ENCODE measurements at regions not wholly inside any gene's neighbourhood (a gene's known extent, or its start where the extent isn't known, plus 50 kb on each side); places are given as distances from the start of the nearest gene placed in this dataset.
"Not testable (repeated sequence)": the region's sequence is repeated elsewhere in the genome, so short reads cannot be mapped to it uniquely, and the experiment has no call there.

DNA sequence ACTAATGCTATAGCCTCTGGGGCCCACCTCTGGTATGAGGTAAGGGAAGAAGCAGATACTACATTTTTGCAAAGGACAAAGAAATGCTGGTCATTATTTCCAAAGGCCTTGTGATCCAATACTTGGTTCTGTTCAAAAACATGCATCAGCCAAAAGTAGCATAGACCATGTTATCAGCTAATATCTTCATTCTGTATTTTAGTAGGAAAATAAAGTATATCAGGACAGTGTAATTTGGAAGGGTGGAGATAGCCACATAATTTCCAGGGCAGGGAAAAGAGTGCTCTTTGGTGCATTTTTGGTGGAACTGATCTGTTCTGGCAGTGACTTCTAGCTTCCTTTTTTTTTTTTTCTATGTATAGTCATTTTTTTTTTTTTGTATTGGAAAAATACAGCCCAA is 258.0 kb upstream of the SOX4 start:
- no peak for DNase-seq

DNA sequence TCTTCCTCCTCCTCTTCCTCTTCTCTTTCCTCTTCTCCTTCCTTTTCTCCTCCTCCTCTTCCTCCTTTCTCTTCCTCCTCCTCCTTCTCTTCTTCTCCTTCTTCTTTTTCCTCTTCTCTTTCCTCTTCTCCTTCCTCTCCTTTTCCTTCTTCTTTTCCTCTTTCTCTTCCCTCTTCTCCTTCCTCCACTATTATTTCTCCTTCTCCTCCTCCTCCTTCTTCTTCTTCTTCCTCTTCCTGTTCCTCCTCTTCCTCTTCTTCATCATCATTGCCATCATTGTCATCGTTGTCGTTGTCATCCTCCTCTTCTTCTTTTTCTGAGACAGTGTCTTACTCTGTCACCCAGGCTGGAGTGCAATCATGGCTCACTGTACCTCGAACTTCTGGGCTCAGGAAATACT is 256.3 kb upstream of the SOX4 start:
- no peak for DNase-seq

DNA sequence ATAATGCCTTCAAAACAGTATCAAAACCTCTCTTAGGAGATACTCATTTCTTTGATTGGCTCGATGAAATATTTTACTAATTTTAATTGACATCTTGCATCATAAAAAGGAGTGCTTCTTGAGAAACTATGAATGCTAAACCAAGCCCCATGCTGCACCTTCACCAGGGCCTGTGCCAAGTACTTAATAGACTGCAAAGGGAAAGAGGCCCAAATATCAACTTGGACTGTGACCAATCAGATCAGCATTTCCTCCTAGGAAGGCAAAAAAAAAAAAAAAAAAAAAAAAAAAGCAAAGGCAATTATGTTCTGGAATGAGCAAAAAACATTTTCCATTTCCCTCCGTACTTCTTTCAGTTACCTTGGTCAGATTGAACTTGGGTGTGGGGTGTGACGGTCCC is 253.0 kb upstream of the SOX4 start:
- no peak for DNase-seq

DNA sequence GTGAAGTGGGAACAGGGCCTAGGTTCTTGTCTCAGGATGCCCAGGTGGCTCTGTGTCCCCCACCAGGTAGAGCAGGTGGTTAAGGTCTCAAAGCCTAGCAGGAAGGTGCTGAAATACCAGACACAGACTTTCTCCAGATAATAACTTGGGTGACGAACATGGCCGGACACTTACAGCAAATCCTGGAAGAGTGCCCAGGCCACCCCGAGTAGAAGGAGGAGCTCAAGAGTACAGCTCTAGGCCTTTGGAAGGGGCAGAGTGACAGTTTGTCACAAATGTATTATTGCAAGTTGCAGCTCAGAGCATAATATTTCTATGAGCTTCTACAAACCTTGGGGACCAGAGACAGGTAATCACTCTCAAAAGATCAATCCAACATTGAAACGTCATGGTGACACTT is 251.6 kb upstream of the SOX4 start:
- no peak for DNase-seq

DNA sequence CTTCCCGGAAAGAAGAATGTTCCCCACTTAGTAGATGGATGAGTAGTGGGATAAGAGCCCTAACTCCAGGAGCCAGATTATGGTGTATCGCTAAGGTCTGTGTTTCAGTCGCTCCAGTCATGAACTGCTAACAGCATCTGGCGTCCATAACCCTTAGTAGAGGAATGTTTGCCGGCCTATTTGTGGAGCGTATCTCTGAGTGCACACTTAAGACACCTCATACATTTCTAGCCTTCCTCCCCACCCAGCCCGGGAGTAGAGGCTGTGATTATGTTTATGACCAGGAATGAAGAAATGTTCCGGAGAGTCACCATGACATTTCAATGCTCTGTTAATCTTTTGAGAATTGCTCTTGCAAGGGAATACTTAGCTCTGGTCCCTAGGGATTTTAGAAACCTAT is 251.1 kb upstream of the SOX4 start:
- DNase-seq: no peak

DNA sequence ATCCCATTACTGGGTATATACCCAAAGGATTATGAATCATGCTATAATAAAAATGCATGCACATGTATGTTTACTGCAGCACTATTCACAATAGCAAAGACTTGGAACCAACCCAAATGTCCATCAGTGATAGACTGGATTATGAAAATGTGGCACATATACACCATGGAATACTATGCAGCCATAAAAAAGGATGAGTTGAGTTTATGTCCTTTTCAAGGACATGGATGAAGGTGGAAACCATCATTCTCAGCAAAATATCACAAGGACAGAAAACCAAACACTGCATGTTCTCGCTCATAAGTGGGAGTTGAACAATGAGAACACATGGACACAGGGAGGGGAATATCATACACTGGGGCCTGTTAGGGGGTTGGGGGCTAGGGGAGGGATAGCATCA is 247.8 kb upstream of the SOX4 start:
- DNase-seq: not testable (repeated sequence)

DNA sequence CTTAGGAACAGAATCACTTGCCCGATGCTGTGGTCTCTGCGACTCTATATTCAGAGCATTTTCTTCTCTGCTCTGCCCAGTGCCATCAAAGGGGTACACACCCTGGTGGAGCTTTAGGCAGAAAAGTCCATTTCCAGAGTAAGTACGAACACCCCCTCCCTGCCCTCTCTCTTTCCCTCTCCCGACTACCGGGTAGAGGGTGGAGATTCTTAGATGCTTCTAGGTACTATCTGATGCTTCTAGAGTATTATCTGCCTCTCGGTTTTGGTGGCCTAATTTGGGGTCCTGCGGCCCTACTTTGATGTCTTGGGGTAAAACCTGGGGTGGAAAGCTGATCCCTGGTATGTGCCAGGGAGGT is 245.4 kb upstream of the SOX4 start:
- DNase-seq: no peak

DNA sequence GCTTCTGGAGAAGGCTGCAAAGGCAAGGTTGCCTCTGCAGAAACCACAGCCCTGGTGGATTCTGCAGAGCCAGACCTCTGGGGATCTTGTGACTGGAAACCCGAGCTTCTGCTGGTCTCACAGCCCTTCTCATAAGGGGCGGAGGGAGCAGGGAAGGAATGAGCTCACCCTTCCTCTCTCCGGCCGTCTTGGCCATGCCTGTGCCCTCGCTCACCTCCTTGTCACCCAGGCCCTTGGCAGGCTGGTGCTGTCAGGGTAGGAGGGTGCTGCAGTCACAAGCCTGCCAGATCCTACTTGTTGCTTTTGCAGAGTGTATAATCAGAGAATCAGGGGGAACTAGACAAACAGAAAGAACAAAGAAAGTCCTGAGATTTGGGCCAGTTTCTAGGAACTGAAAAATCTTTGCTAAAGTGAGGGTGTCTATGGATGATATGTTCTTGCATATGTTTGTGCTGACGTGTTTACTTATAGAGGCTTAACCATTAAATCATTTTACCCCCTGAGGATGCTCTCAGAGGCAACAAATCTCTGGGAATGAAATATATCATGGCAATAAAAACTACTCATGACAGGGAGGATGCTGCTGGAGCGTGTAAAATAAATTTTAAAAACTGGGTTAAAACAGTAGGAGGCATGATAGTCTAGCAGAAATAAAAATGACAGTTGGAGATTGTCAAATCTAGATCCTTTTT is 244.9 kb upstream of the SOX4 start:
- no peak for DNase-seq

DNA sequence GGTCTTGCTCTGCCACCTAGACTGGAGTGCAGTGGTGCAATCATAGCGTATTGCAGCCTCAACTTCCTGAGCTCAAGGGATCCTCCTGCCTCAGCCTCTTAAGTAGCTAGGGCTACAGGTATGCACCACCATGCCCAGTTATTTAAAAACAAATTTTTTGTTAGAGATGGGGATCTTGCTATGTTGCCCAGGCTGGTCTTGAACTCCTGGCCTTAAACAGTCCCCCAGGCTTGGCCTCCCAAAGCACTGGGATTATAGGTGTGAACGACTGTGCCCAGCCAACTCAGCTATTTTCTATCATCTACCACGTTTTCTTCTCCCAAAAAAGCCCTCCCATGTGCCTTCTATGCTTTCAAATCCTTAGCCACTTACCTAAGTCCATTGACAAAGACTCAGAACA is 243.7 kb upstream of the SOX4 start:
- DNase-seq: no peak

DNA sequence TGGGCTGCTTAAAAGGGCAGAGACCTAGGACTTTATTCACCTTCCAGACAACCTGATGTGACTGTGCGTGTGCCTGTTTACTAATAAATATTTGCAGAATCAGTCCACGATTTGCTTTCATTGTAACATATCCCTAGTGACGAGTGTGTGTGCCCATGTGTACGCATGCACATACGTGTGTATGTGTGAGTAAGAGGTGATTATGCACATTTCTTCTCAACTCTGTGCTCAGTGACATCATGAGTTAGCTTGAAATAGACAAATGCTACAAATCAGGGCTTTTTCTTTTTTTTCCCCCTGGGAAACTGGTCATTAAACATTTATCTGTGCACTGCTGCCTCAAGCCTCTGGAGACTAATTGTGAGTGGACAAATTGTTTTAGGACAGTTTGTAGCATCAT is 242.6 kb upstream of the SOX4 start:
- no peak for DNase-seq

DNA sequence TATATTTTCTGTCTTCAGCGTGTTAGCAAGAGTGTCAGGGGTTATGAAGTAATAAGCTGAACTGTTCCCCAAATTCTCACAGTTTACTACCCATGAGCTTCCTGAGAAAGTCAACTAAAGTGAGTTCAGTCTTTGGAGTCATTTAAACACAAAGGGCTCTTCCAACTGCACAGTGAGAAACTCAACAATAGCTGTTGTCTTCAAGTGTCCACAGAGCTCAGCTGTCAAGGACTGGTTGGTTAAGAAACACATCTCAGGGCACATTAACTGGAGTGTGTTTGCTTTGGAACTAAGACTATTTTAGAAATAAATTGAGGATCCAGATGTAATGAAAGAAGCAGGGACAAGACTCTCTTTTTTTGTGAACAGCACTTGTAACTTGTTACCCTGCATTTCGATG is 241.4 kb upstream of the SOX4 start:
- DNase-seq: no peak

DNA sequence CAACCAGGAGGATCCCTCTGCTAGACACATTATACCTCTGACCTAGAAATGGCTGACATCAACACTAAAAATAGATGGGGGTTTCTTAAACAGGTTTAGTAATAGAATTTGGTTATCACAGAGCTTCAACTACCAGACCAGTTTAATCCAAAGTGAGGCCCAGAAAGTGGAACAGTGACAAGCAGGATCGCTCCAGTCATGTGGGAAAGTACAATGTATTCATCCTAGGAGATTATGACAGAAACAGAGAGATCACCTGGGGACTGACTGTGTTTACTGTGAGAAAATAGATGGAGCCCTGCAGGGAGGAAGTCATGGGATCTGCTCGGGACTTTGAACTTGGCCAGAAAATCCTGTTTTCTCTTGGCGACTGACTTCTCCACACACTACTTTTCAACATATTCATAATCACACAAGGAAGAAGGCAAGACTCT is 238.7 kb upstream of the SOX4 start:
- peak in 1 of 2 experiments; percentile 61 for DNase-seq

DNA sequence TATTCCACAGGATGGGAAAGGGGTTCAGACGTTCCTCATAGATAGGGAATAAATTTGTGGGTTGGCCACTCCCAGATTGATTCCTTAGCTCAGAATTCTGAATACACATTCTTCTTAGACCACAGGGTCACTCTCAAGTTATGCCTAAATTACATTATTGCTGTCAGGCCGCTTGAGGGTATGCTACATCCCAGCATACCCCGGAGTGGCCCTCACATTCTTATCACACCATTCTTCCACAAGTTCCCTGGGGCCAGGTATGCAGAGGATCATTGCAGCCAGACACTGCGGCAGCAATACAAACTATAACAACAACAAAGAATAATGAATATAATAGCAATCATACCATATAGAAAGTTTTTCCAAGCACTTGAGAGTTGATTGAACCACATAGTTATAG is 237.9 kb upstream of the SOX4 start:
- no peak for DNase-seq

DNA sequence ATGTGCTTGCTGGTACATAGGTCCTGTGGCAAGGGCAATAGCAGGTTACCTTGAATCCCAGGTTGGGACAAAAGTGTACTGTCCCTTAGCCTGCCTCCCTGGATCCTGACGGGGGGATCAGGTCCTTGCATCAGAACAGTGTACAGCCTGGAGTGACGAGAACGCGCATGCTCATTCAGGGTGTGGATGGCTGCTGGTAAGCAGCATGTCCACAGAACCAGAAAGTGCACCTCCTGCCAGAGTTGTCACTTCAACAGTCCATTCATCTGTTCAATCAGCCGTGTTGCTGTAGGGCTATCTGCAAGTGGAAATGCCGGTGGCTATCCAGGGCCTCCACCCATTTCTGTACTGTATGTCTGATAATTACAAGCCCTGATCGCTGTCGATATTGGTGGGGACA is 236.3 kb upstream of the SOX4 start:
- peak in 1 of 2 experiments; percentile 37 for DNase-seq

DNA sequence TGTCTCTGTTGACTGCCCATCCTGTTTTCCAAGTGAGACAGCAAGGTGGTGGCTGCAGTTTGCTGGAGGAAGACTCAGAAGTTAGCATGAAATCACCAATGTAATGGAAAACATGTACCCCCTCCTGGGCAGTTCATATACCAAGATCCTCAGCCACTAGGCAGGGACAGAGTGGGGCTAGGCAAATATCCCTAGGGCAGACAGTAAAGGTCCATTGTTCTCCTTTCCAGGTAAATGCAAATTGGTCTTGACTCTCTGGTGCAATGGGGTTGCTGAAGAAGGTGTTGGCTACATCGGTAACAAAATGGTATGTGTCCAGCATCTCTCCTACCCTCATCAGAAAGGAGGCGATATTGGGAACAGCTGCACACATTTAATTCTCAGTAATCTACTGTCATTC is 233.6 kb upstream of the SOX4 start:
- DNase-seq: no peak

DNA sequence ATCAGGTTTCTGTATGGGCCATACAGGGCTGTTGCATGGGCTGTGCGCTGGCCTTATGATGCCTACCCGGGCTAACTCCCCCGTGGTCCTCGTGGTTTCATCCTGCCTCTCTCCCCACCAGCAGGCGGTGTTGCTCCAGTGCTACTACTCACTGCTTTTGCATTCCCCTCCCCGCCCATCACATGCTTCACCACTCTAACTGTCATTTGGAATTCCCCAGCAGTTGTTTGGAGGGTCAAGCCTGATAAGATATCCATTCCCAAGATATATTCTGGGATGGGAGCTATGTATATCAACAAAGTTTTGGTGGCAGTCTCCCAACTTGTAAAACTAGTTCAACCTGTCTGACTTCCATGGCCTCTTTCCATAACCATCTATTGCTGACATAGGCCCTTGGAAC is 233.2 kb upstream of the SOX4 start:
- DNase-seq: no peak

DNA sequence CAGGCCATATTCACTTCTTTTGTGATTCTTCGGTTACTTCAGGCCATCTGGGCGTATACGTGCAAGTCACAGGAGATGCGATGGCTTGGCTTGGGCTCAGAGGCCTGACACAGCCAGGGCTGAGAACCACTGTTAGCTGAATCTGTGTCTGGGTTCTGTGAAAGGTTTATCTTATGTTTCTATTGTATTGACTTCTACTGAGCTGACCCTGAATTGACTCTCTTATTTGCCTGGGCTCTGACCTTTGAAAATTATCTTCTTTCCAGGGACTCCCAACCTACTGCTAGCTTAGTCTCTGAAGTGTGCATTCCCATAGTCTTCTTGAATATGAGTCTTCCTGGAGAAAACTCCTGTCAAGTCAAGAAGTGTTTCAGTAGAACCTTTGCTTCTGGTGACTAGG is 226.4 kb upstream of the SOX4 start:
- DNase-seq: no peak

DNA sequence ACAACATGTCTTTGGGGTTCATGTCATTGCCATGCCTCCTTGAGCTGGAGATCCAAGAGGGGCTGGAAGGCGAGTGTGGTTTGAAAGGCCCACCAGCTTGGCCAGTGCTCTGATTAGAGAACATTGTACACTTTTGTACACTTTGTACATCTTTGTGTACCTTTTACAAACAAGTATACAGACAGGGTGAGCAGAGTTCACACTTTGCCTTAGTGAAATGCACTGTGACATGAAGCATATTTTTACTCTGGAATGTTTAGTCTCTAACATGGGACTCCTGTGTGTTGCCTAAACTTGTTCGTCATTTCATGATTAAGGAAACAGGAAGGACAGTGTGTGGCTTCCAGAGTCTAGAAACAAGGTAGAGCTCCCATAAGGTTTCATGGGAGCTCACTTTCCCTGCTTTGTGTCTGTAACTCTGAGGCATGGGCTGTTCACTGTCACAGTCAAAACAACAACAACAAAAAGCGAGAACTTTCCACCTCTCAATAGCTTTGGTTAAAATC is 225.8 kb upstream of the SOX4 start:
- DNase-seq: no peak

DNA sequence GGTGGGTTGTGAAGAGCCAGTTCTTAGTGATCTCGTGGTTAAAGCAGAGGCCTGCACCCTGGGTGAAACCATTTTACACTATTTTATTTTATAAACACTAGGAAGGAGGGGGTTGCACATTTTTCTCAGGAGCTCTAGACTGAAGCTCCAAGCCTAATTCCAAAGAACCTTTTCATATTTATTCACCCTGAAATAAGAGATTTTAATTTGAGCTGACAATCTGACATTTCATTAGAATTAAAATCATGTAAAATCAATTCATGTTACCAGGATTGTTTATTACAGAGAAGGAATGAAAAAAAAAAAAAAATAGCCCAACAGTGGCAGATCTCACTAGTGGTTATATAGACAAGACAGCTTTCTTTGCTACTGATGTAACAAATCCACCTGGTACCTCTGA is 222.5 kb upstream of the SOX4 start:
- DNase-seq: no peak

DNA sequence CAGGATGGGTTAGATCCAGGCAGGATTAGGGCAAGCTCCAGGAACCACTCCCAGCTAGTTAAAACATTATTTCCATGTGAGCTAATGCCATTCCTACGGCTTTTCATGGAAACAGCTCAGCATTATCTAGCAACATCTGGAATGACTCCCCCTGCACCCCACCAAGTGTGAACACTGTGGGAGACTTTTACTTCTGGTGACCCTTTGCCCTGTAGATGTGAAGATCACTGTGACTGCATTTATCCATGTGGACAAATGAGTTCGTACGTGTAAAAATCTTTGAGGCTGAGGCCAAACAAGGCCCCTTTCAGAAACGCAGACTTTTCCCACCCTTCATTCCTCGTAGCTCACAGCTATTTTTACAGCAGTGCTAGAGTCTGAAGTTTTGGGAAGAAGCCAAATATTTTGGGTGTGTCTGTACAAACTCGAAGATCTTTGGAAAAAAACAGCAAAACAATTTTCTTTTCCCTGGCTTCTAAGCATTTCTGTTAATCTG is 221.8 kb upstream of the SOX4 start:
- DNase-seq: no peak

DNA sequence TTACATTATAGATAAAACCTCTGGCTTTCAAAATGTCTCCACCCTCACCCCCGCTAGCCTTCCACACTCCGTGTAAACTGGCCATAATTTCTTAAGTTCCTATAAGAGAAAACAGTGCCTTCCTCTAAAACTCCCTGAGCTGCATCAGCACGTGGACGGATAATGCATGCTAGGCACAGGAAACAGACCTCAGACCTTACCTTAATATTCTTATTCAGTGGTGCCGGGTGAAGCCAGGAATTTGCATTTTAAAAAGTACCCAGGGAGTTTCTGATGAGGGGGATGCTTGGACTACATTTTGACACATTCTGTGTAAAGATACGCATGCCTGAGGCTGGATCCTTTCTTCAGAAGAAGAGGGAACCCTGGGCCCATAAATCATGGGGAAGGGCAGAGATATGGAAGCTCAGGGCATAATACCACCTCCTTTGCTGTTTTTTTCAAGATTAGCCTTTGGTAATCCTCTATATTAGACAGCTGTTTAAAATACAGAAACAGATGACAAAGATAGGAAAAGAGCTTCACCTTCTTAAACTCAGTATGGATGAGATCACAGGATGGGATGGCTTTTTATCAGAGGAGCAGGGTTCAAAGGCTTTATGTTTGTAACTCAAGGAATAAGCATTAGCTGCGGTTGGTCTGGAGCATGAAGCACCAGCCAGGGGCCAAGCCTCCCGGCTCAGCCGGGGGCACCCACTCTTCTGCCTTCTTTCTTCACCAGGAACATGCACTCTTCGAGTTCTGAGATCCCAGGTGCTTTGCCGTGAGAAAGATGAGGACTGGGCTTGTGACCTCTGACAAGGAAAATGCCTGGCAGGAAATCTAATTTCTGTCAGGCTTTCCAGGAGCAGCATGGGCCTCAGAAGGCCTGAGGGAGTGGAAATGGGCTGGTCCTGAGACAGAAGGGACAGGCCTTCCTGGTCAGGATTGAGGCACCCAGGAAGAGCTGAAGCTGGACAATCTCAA is 218.1 kb upstream of the SOX4 start:
- DNase-seq: no peak

DNA sequence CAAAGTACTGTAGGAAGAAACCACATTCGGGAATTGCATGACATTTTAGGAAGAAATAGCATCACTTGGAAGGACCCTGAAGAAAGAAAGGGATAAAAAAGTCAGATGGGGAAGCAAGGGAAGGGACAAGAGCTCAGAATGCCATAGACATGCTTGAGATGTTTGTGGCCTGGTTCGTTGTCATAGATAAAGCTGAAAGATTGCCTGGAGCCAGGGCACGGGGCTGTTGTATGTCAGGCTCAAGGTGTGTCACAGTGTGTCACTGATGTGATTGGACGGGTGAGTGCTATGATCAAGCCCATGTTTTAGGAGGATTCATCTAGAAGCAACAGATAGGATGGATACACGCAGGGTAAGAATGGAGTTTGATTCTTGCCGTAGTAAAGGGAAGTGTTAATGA is 216.2 kb upstream of the SOX4 start:
- no peak for DNase-seq

DNA sequence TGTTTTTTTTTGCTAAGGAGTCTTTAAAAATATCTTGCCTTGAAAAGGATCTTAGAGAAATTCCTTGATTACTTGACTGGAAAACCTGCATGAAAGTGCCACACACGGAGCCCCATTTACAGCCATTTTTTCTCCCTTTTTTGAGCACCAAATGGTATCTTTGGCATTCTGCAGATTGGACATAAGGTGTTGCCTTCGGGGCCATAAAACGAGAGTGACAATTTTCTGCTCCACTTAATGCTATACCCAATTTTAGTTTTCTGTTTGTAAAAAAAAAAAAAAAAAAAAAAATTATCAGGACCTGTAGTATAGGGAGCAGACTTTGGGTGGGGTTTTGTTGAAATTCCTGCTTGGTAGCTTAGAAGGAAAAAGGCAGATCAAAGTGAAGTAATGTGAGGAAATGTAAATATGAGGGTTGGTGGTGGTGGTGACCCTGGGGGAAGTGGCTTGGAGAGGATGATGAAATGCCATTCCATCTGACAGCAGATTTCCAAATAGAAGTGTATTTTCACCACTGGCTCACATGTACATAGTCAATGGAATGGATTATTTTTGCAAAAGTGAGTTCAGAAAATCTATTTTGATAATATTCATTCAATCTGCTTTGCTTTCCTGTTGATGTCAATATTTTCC is 212.1 kb upstream of the SOX4 start:
- peak; percentile 52 to 73 for DNase-seq
